ENCODE measurements at regions not wholly inside any gene's neighbourhood (a gene's known extent, or its start where the extent isn't known, plus 50 kb on each side); places are given as distances from the start of the nearest gene placed in this dataset.

GRCh38 chr10:21207852-21208646 is 310.9 kb upstream of the NEBL start:
- no peak for DNase-seq (ENCODE audit: low read depth, low spot score)
- Histone ChIP-seq H3K9me3 (ENCODE audit: control insufficient read depth, low read depth, low read length) (no peaks in the 10 kb centered on the region), H3K27me3 (ENCODE audit: control insufficient read depth, extremely low read depth, insufficient read depth, low read length) (no peaks in the 10 kb centered on the region), H3K4me1 (ENCODE audit: control insufficient read depth, extremely low read depth, insufficient read depth, low read length) (no peaks in the 10 kb centered on the region), H2AFZ (ENCODE audit: control insufficient read depth, low read length) (no peak overlapping the region), H4K20me1 (ENCODE audit: control insufficient read depth, extremely low read depth, insufficient read depth, low read length) (no peaks in the 10 kb centered on the region), H3K36me3 (ENCODE audit: control insufficient read depth in 2 of 2, extremely low read depth in 1 of 2, insufficient read depth in 2 of 2, low read length in 2 of 2) (no peaks in the 10 kb centered on the region), H3K27ac (ENCODE audit: control insufficient read depth, insufficient read depth, low read length) (no peak overlapping the region), H3K79me2 (ENCODE audit: control insufficient read depth, insufficient read depth, low read length) (no peaks in the 10 kb centered on the region), H3K9ac (ENCODE audit: control insufficient read depth, extremely low read depth, insufficient read depth, low read length) (no peak overlapping the region), H3K4me3 (ENCODE audit: control insufficient read depth in 2 of 3, extremely low read depth in 1 of 3, insufficient read depth in 2 of 3, low read depth in 1 of 3, low read length in 3 of 3) (no peak overlapping the region), H3K9me1 (ENCODE audit: control insufficient read depth, extremely low read depth, insufficient read depth, low read length) (no peaks in the 10 kb centered on the region), H3K4me2 (ENCODE audit: control insufficient read depth, extremely low read depth, insufficient read depth, low read depth, low read length) (no peak overlapping the region)
- TF ChIP-seq EZH2 (IDR thresholded peaks at IDR 0.05; ENCODE audit: low read length): no peak
- no peak for TF ChIP-seq CTCF (optimal IDR thresholded peaks at IDR 0.05 in 1 of 3, IDR thresholded peaks at IDR 0.05 in 1 of 3, conservative IDR thresholded peaks at IDR 0.05 in 1 of 3; ENCODE audit: extremely low read depth in 1 of 3, insufficient read depth in 2 of 3, low read length in 3 of 3)
- dilution Hi-C loops (cut with MboI; ENCODE audit: extremely low pct_ligation_motif_present, low sequenced_read_pairs): no loop called here
- FAIRE-seq: no peak

GRCh38 chr10:21205328-21205727 is 308.2 kb upstream of the NEBL start:
- dilution Hi-C loops (cut with MboI; ENCODE audit: extremely low pct_ligation_motif_present, low sequenced_read_pairs): no loop called here
- Histone ChIP-seq H2AFZ (ENCODE audit: control insufficient read depth, low read length) (no peak overlapping the region), H3K9me1 (ENCODE audit: control insufficient read depth, extremely low read depth, insufficient read depth, low read length) (no peaks in the 10 kb centered on the region), H3K27me3 (ENCODE audit: control insufficient read depth, extremely low read depth, insufficient read depth, low read length) (no peaks in the 10 kb centered on the region), H3K4me2 (ENCODE audit: control insufficient read depth, extremely low read depth, insufficient read depth, low read depth, low read length) (no peak overlapping the region), H3K4me3 (ENCODE audit: control insufficient read depth in 2 of 3, extremely low read depth in 1 of 3, insufficient read depth in 2 of 3, low read depth in 1 of 3, low read length in 3 of 3) (no peak overlapping the region), H3K79me2 (ENCODE audit: control insufficient read depth, insufficient read depth, low read length) (no peaks in the 10 kb centered on the region), H3K36me3 (ENCODE audit: control insufficient read depth in 2 of 2, extremely low read depth in 1 of 2, insufficient read depth in 2 of 2, low read length in 2 of 2) (no peaks in the 10 kb centered on the region), H3K4me1 (ENCODE audit: control insufficient read depth, extremely low read depth, insufficient read depth, low read length) (no peaks in the 10 kb centered on the region), H4K20me1 (ENCODE audit: control insufficient read depth, extremely low read depth, insufficient read depth, low read length) (no peaks in the 10 kb centered on the region), H3K9ac (ENCODE audit: control insufficient read depth, extremely low read depth, insufficient read depth, low read length) (no peak overlapping the region), H3K9me3 (ENCODE audit: control insufficient read depth, low read depth, low read length) (no peaks in the 10 kb centered on the region), H3K27ac (ENCODE audit: control insufficient read depth, insufficient read depth, low read length) (no peak overlapping the region)
- FAIRE-seq (no peak), DNase-seq (ENCODE audit: low read depth, low spot score) (no peak)
- TF ChIP-seq CTCF (optimal IDR thresholded peaks at IDR 0.05 in 1 of 3, IDR thresholded peaks at IDR 0.05 in 1 of 3, conservative IDR thresholded peaks at IDR 0.05 in 1 of 3; ENCODE audit: extremely low read depth in 1 of 3, insufficient read depth in 2 of 3, low read length in 3 of 3) (no peak), EZH2 (IDR thresholded peaks at IDR 0.05; ENCODE audit: low read length) (no peak)

All from keratinocyte (primary cell).